ENCODE measurements at regions not wholly inside any gene's neighbourhood (a gene's known extent, or its start where the extent isn't known, plus 50 kb on each side); places are given as distances from the start of the nearest gene placed in this dataset.

DNA sequence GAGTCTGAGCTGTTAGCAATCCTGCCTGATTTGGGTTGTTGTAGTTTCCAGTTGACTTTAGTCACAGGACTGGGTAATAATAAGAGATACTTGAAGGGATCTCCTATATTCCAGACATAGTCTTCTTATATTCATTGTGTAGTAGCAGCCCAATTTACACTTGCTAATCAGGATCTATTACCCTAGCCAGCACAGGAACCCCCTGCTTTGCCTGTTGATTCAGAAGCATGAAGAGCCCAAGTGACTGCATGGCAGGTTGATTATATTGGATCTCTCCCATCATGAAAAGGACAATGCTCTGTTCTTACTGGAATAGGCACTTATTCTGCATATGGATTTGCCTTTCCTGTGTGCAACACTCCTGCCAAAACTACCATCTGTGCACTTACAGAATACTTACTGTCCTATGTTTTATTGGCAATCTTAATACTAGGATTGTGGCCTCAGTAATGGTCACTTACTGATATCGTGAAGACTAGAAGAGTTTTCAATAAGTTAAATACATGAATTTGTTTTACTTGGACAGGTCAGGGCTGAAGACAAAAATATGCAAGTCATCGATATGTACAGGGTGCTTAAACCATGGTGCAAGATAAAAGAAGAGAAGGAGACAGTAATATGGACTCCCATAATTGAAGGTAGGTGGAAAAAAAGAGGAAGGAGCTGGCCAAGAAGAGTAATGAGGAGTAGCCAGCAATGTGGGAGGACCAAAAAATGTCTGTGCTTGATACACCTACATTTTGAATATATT is 304.1 kb downstream of the MCTP2 start:
- H3K4me1 ChIP-seq (ENCODE audit: insufficient read depth, low read length, severe bottlenecking) = no peaks in the 10 kb centered on the region
- TF ChIP-seq, protein P1, sequence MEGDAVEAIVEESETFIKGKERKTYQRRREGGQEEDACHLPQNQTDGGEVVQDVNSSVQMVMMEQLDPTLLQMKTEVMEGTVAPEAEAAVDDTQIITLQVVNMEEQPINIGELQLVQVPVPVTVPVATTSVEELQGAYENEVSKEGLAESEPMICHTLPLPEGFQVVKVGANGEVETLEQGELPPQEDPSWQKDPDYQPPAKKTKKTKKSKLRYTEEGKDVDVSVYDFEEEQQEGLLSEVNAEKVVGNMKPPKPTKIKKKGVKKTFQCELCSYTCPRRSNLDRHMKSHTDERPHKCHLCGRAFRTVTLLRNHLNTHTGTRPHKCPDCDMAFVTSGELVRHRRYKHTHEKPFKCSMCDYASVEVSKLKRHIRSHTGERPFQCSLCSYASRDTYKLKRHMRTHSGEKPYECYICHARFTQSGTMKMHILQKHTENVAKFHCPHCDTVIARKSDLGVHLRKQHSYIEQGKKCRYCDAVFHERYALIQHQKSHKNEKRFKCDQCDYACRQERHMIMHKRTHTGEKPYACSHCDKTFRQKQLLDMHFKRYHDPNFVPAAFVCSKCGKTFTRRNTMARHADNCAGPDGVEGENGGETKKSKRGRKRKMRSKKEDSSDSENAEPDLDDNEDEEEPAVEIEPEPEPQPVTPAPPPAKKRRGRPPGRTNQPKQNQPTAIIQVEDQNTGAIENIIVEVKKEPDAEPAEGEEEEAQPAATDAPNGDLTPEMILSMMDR (IDR thresholded peaks at IDR 0.05; ENCODE audit: low read length) = no peak
- no peak for TF ChIP-seq EZH2 (IDR thresholded peaks at IDR 0.05; ENCODE audit: borderline replicate concordance, low read length)

DNA sequence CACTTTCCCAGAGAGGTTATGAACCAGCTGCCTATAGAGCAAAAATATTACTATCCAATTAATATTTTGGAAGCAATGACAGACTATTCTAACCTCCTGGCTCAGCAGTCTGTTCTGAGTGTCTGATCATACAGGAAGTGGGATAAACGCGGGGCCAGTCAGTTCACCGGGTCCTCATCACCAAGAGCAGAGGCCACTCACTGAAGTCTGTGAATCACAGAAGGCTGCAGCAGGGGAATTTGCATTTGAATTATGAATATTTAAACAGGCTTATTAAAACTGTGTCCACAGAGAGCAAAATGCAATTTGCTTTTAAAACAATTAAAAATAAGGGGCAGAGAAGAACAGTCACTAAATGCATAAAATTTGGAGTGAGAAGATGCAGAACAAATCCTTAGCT is 305.2 kb downstream of the MCTP2 start:
- Histone ChIP-seq H3K4me3 (ENCODE audit: low read depth, low read length, poor library complexity, severe bottlenecking) (no peak overlapping the region), H3K79me2 (ENCODE audit: insufficient read depth, low read length) (no peaks in the 10 kb centered on the region), H3K36me3 (ENCODE audit: insufficient read depth, low read length) (no peaks in the 10 kb centered on the region), H3F3A (ENCODE audit: insufficient read depth, low read length) (no peaks in the 10 kb centered on the region), H3K9me2 (ENCODE audit: low read depth, low read length) (no peaks in the 10 kb centered on the region), H2AFZ (ENCODE audit: low read length) (no peak overlapping the region), H3K4me1 (ENCODE audit: insufficient read depth, low read length, severe bottlenecking) (no peaks in the 10 kb centered on the region), H3K4me2 (ENCODE audit: low read length) (no peak overlapping the region), H3K27me3 (ENCODE audit: insufficient read depth, low read length) (no peaks in the 10 kb centered on the region), H3K9me3 (ENCODE audit: low read length) (no peaks in the 10 kb centered on the region), H3K9ac (ENCODE audit: low read length) (no peak overlapping the region), H3K27ac (ENCODE audit: low read depth, low read length, poor library complexity, severe bottlenecking) (no peak overlapping the region), H4K20me1 (ENCODE audit: insufficient read depth, low read length) (no peaks in the 10 kb centered on the region)
- no peak for TF ChIP-seq EZH2 (IDR thresholded peaks at IDR 0.05; ENCODE audit: borderline replicate concordance, low read length)
- TF ChIP-seq, protein P1 (IDR thresholded peaks at IDR 0.05; ENCODE audit: low read length) = no peak

More for the DNA sequence above, 304.1 kb downstream of the MCTP2 start:
- Histone ChIP-seq H3K27ac (ENCODE audit: low read depth, low read length, poor library complexity, severe bottlenecking) (no peak overlapping the region), H3K36me3 (ENCODE audit: insufficient read depth, low read length) (no peaks in the 10 kb centered on the region), H3K9me2 (ENCODE audit: low read depth, low read length) (no peaks in the 10 kb centered on the region), H3K79me2 (ENCODE audit: insufficient read depth, low read length) (no peaks in the 10 kb centered on the region), H2AFZ (ENCODE audit: low read length) (no peak overlapping the region), H3F3A (ENCODE audit: insufficient read depth, low read length) (no peaks in the 10 kb centered on the region), H3K4me3 (ENCODE audit: low read depth, low read length, poor library complexity, severe bottlenecking) (no peak overlapping the region), H3K27me3 (ENCODE audit: insufficient read depth, low read length) (no peaks in the 10 kb centered on the region), H3K9me3 (ENCODE audit: low read length) (no peaks in the 10 kb centered on the region), H3K9ac (ENCODE audit: low read length) (no peak overlapping the region), H3K4me2 (ENCODE audit: low read length) (no peak overlapping the region), H4K20me1 (ENCODE audit: insufficient read depth, low read length) (no peaks in the 10 kb centered on the region)

DNA sequence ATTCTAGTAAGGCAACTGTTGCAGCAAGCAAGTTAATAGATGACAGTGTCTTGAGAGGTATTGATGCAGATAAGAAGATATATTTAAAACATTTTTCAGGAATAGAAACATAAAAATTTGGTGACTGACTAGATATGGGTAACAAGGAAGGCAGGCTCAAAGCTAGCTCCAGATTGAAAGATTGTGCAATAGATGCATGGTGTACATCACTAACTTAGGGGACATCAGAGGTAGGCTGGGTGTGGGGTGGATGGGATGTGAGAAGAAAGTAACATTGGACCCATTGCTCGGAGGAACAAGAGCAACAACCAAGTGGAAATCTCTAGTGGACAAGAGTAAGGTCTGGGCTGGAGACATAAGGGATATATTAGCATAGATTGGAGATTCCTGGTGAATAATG is 306.9 kb downstream of the MCTP2 start:
- Histone ChIP-seq H3K27me3 (ENCODE audit: insufficient read depth, low read length) (no peaks in the 10 kb centered on the region), H3K9me2 (ENCODE audit: low read depth, low read length) (no peaks in the 10 kb centered on the region), H3K4me1 (ENCODE audit: insufficient read depth, low read length, severe bottlenecking) (no peaks in the 10 kb centered on the region), H3F3A (ENCODE audit: insufficient read depth, low read length) (no peaks in the 10 kb centered on the region), H3K4me3 (ENCODE audit: low read depth, low read length, poor library complexity, severe bottlenecking) (no peak overlapping the region), H3K9ac (ENCODE audit: low read length) (no peak overlapping the region), H3K79me2 (ENCODE audit: insufficient read depth, low read length) (no peaks in the 10 kb centered on the region), H4K20me1 (ENCODE audit: insufficient read depth, low read length) (no peaks in the 10 kb centered on the region), H3K4me2 (ENCODE audit: low read length) (no peak overlapping the region), H2AFZ (ENCODE audit: low read length) (no peak overlapping the region), H3K9me3 (ENCODE audit: low read length) (no peaks in the 10 kb centered on the region), H3K36me3 (ENCODE audit: insufficient read depth, low read length) (no peaks in the 10 kb centered on the region), H3K27ac (ENCODE audit: low read depth, low read length, poor library complexity, severe bottlenecking) (no peak overlapping the region)
- no peak for TF ChIP-seq EZH2 (IDR thresholded peaks at IDR 0.05; ENCODE audit: borderline replicate concordance, low read length)
- TF ChIP-seq, protein P1 (IDR thresholded peaks at IDR 0.05; ENCODE audit: low read length) = no peak
